ENCODE measurements at regions not wholly inside any gene's neighbourhood (a gene's known extent, or its start where the extent isn't known, plus 50 kb on each side); places are given as distances from the start of the nearest gene placed in this dataset.

- Histone ChIP-seq H3K36me3 (no peaks in the 10 kb centered on the region), H3K4me1 (no peaks in the 10 kb centered on the region), H3K9me3 (no peaks in the 10 kb centered on the region), H3K27ac (no peak overlapping the region), H3K27me3 (replicated peaks in 1 of 7) (no peaks in the 10 kb centered on the region), H3K4me3 (no peak overlapping the region)
- intact Hi-C loops (cut with DNase I; ENCODE audit: low total_unique reads), result no loop called here
- WGBS, 5 donors, result 70 to 82% (median 79%) methylated on average over 4 of the region's 4 CpGs
- no peak for DNase-seq
- TF ChIP-seq CTCF (IDR thresholded peaks at IDR 0.05 in 8 of 11, conservative IDR thresholded peaks at IDR 0.05 in 3 of 11) (no peak), POLR2A (IDR thresholded peaks at IDR 0.05) (no peak), POLR2AphosphoS5 (IDR thresholded peaks at IDR 0.05) (no peak)
These were observed 94.2 kb upstream of the APC start for GRCh38 chr5:112643339-112643971.

GRCh38 chr5:112646139-112646936 is 91.3 kb upstream of the APC start:
- Histone ChIP-seq H3K27me3 (replicated peaks in 1 of 7) (no peaks in the 10 kb centered on the region), H3K9me3 (no peaks in the 10 kb centered on the region), H3K36me3 (no peaks in the 10 kb centered on the region), H3K4me3 (no peak overlapping the region), H3K27ac (no peak overlapping the region), H3K4me1 (no peaks in the 10 kb centered on the region)
- no peak for DNase-seq
- intact Hi-C loops (cut with DNase I; ENCODE audit: low total_unique reads), result no loop called here
- TF ChIP-seq POLR2AphosphoS5 (IDR thresholded peaks at IDR 0.05), result no peak
- TF ChIP-seq CTCF (IDR thresholded peaks at IDR 0.05 in 8 of 11, conservative IDR thresholded peaks at IDR 0.05 in 3 of 11), result no peak
- no peak for TF ChIP-seq POLR2A (IDR thresholded peaks at IDR 0.05)
- WGBS, 5 donors, result 56 to 76% (median 71%) methylated on average over 4 of the region's 4 CpGs

GRCh38 chr5:112647428-112647827 is 90.3 kb upstream of the APC start:
- H3K4me3 ChIP-seq, result no peak overlapping the region
- no peaks in the 10 kb centered on the region for H3K36me3 ChIP-seq
- H3K27ac ChIP-seq, result no peak overlapping the region
- H3K4me1 ChIP-seq, result no peaks in the 10 kb centered on the region
- TF ChIP-seq CTCF (IDR thresholded peaks at IDR 0.05 in 8 of 11, conservative IDR thresholded peaks at IDR 0.05 in 3 of 11), result no peak
- no peak for TF ChIP-seq POLR2A (IDR thresholded peaks at IDR 0.05)
- no peak for TF ChIP-seq POLR2AphosphoS5 (IDR thresholded peaks at IDR 0.05)
- WGBS, 5 donors, result 78 to 93% (median 82%) methylated on average over 1 of the region's 1 CpG
- H3K27me3 ChIP-seq (replicated peaks in 1 of 7), result no peaks in the 10 kb centered on the region
- intact Hi-C loops (cut with DNase I; ENCODE audit: low total_unique reads), result no loop called here
- DNase-seq, result no peak
- H3K9me3 ChIP-seq, result no peaks in the 10 kb centered on the region

GRCh38 chr5:112648264-112648663 is 89.4 kb upstream of the APC start:
- intact Hi-C loops (cut with DNase I; ENCODE audit: low total_unique reads), result no loop called here
- H3K36me3 ChIP-seq, result no peaks in the 10 kb centered on the region
- WGBS, 5 donors, result 83 to 96% (median 92%) methylated on average over 1 of the region's 1 CpG

More at GRCh38 chr5:112648264-112648663, 89.4 kb upstream of the APC start:
- Histone ChIP-seq H3K27ac (no peak overlapping the region), H3K4me3 (no peak overlapping the region), H3K27me3 (replicated peaks in 1 of 7) (peaks cover 0 to 7% (median 0%) of the 10 kb centered on the region in 7 donors), H3K4me1 (no peaks in the 10 kb centered on the region), H3K9me3 (no peaks in the 10 kb centered on the region)
- DNase-seq, result no peak
- TF ChIP-seq CTCF (IDR thresholded peaks at IDR 0.05 in 8 of 11, conservative IDR thresholded peaks at IDR 0.05 in 3 of 11), result no peak
- no peak for TF ChIP-seq POLR2A (IDR thresholded peaks at IDR 0.05)
- TF ChIP-seq POLR2AphosphoS5 (IDR thresholded peaks at IDR 0.05), result no peak

Data from spleen (tissue), 11 donors.